ENCODE measurements at regions not wholly inside any gene's neighbourhood (a gene's known extent, or its start where the extent isn't known, plus 50 kb on each side); places are given as distances from the start of the nearest gene placed in this dataset.
A peak's percentile ranks its signal among the peaks of the same experiment; 100 is the strongest.

DNA sequence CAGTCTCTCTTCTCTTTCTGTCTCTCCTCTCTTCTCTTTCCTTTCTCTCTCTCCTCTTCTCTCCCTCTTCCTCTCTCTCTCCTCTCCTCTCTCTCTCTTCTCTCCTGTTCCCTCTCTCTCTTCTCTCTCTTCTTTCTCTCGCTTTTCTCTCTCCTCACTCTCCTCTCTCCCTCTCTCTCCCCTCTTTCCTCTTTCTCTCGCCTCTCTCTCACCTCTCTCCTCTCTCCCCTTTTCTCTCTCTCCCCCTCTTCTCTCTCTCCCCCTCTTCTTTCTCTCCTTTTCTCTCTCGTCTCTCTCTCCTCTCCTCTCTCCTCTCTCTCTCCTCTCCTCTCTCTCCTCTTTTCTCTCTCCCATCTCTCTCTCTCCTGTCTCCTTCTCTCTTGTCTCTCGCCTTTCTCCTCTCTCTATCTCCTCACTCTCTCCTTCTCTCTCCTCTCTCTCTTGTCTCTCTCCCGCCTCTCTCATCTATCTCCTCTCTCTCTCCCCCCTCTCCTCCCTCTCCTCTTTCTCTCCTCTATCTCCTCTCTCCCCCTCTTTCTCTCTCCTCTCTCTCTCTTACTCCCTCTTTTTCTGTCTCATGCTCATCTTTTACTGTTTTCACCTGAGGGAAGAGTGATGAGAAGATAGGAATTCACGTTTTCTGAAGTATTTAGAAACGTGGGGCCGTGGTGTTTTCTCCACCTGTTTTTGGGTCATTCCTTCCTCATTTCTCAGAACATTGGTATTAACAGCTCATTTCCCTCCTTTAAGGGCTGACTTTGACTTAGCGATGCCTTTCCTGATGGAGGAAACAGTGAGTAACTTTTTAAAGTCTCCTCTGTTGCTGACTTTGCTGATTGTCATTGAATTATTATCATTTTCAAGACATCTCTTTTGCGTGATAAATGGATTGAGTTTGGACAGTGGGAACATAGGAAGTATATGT, 80.6 kb upstream of the CD99 start:
- DNase-seq (ENCODE audit: low read depth, low spot score), result no peak
- H3K9ac ChIP-seq (ENCODE audit: insufficient read length, low read depth), result peak overlapping the region; percentile 83
- H3K27me3 ChIP-seq (ENCODE audit: insufficient read depth, insufficient read length), result no peaks in the 10 kb centered on the region
- TF ChIP-seq YY1 (IDR thresholded peaks at IDR 0.05; ENCODE audit: insufficient read depth, insufficient read length) (no peak), ZNF274 (IDR thresholded peaks at IDR 0.05; ENCODE audit: low read depth, low read length) (no peak), SUZ12 (IDR thresholded peaks at IDR 0.05; ENCODE audit: extremely low read depth, insufficient read depth, insufficient read length) (no peak)
- no peaks in the 10 kb centered on the region for H3K9me3 ChIP-seq (ENCODE audit: insufficient read depth, low read length)
- peak overlapping the region; percentile 38 for H3K4me3 ChIP-seq (ENCODE audit: insufficient read length, low read depth)
- peaks cover 27% of the 10 kb centered on the region for H3K36me3 ChIP-seq (ENCODE audit: insufficient read depth, insufficient read length, low read length)
- peaks cover 5% of the 10 kb centered on the region for H3K4me1 ChIP-seq (ENCODE audit: insufficient read depth, insufficient read length)

DNA sequence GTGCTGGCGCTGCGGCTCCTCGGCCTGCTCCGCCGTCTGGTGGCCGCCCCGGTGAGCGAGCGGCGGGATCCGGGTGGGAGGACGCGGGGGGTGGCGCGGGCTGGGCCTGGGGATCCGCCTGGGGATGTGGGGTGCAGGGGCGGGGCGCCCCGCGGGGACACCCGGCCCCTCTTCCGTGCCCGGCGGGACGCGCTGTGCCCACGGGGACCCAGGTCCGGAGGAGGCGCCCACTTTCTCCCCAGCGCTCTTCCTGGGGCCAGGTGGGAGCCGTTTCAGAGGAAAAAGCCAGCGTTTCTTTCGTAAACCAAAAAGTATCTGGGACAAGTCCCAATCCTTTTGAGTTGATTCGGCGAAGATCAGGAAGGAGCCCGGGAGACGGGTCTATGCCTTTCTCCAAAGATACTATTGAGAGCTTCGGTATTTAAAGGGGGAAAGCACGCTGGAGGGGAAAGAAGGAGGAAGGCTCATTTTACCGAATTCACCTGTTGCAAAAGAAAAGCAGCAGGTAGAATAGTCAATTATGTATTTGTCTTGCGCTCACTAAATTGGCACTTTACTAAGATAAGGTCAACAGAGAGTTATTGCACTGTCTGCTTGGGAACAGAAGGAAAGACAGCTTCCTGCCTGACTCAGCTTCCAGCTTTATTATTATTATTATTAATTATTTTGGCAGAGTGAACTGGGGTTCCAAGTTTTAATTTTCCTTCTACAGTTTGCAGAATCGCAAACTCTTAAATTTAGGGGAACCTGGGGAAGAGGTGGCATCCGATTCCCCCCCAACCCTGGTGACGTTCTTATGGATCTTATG, 81.5 kb upstream of the CD99 start:
- DNase-seq (ENCODE audit: low read depth, low spot score), result no peak
- peak overlapping the region; percentile 38 for H3K4me3 ChIP-seq (ENCODE audit: insufficient read length, low read depth)
- H3K36me3 ChIP-seq (ENCODE audit: insufficient read depth, insufficient read length, low read length), result peaks cover 28% of the 10 kb centered on the region
- no peaks in the 10 kb centered on the region for H3K27me3 ChIP-seq (ENCODE audit: insufficient read depth, insufficient read length)
- no peaks in the 10 kb centered on the region for H3K9me3 ChIP-seq (ENCODE audit: insufficient read depth, low read length)
- peaks cover 4% of the 10 kb centered on the region for H3K4me1 ChIP-seq (ENCODE audit: insufficient read depth, insufficient read length)
- peak overlapping the region; percentile 83 for H3K9ac ChIP-seq (ENCODE audit: insufficient read length, low read depth)
- TF ChIP-seq ZNF274 (IDR thresholded peaks at IDR 0.05; ENCODE audit: low read depth, low read length) (no peak), SUZ12 (IDR thresholded peaks at IDR 0.05; ENCODE audit: extremely low read depth, insufficient read depth, insufficient read length) (no peak)

DNA sequence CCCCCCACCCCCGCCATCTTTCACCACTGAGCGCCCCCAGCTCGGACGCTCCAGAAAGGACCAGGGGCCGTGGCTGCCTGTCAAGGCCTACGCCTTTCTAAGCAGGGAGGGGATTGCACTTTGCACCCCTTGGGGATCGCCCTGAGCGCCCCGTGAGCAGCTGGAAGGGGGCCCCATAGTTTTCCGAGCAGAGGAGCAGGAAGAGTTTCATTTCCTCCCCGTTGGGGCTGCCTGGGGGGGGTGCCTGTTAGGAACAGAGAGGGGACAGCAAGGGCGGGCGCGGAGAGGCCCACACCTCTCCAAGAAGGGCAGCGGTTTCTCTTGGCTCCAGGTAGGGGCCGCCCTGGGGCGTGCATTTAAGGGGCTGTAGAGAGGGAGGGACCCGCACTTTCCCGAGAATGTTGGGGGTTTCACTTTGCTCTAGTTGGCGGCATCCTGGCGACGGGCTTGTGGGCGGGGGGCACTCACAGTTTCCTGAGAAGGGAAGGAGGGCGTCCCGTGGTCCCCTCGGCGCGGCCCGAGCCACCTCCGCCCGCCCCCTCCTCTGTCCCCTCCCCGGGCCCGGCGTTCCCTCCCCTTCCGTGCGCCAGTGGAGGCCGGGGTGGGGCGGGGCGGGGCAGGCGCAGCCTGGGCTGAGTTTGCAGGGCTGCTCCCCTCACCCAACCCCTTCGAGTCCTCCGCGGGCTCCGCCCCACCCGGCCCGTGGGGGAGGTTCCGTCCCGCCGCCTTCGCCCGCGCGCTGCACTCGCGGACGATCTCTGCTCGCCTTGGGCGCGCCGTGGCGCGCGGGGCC, 82.3 kb upstream of the CD99 start:
- Histone ChIP-seq H3K4me1 (ENCODE audit: insufficient read depth, insufficient read length) (peaks cover 3% of the 10 kb centered on the region), H3K9ac (ENCODE audit: insufficient read length, low read depth) (peak overlapping the region; percentile 89), H3K27me3 (ENCODE audit: insufficient read depth, insufficient read length) (no peaks in the 10 kb centered on the region), H3K36me3 (ENCODE audit: insufficient read depth, insufficient read length, low read length) (peaks cover 29% of the 10 kb centered on the region), H3K9me3 (ENCODE audit: insufficient read depth, low read length) (no peaks in the 10 kb centered on the region), H3K4me3 (ENCODE audit: insufficient read length, low read depth) (peak overlapping the region; percentile 38)
- DNase-seq (ENCODE audit: low read depth, low spot score), result peak; percentile 60
- no peak for TF ChIP-seq SUZ12 (IDR thresholded peaks at IDR 0.05; ENCODE audit: extremely low read depth, insufficient read depth, insufficient read length)
- TF ChIP-seq YY1 (IDR thresholded peaks at IDR 0.05; ENCODE audit: insufficient read depth, insufficient read length), result no peak
- no peak for TF ChIP-seq ZNF274 (IDR thresholded peaks at IDR 0.05; ENCODE audit: low read depth, low read length)

DNA sequence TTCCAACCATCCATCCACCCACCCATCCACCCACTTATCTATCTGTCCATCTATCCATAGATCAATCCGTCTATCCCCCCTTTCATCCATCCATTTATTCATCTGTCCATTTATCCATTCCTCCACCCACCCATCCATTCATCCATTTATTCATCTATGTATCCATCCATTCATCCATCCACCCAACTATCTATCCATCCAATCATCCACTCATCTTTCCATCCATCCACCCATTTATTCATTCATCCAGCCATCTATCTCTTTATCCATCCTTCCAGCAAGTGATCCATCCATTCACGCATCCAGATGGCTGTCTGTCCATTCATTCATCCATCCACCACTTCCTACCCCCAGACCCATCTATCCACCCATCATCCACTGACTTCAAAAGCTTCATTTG, 84.0 kb upstream of the CD99 start:
- Histone ChIP-seq H3K4me1 (ENCODE audit: insufficient read depth, insufficient read length) (peaks cover 3% of the 10 kb centered on the region), H3K9ac (ENCODE audit: insufficient read length, low read depth) (no peak overlapping the region), H3K36me3 (ENCODE audit: insufficient read depth, insufficient read length, low read length) (peaks cover 21% of the 10 kb centered on the region), H3K9me3 (ENCODE audit: insufficient read depth, low read length) (no peaks in the 10 kb centered on the region), H3K4me3 (ENCODE audit: insufficient read length, low read depth) (no peak overlapping the region), H3K27me3 (ENCODE audit: insufficient read depth, insufficient read length) (no peaks in the 10 kb centered on the region)
- TF ChIP-seq ZNF274 (IDR thresholded peaks at IDR 0.05; ENCODE audit: low read depth, low read length), result no peak
- TF ChIP-seq YY1 (IDR thresholded peaks at IDR 0.05; ENCODE audit: insufficient read depth, insufficient read length), result no peak
- TF ChIP-seq SUZ12 (IDR thresholded peaks at IDR 0.05; ENCODE audit: extremely low read depth, insufficient read depth, insufficient read length), result no peak
- no peak for DNase-seq (ENCODE audit: low read depth, low spot score)

DNA sequence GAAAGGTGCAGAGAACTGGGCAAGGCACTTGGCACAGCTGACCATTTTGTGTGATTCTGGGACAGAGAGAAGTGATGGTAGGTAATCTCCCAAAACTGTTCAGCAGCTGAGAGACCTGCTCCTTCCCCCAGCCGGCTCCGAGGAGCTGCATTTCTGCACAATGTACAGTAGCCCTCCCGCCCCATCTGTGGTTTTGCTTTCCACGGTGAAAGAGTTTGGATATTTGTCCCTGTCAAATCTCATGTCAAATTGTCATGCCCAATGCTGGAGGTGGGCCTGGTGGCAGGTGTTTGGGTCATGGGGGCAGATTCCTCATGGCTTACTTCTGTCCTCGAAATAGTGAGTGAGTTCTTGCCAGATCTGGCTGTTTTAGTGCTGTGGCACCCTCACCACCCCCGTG, 90.5 kb upstream of the CD99 start:
- Histone ChIP-seq H3K36me3 (ENCODE audit: insufficient read depth, insufficient read length, low read length) (peaks cover 21% of the 10 kb centered on the region), H3K9me3 (ENCODE audit: insufficient read depth, low read length) (no peaks in the 10 kb centered on the region)
- TF ChIP-seq ZNF274 (IDR thresholded peaks at IDR 0.05; ENCODE audit: low read depth, low read length), result no peak
- TF ChIP-seq SUZ12 (IDR thresholded peaks at IDR 0.05; ENCODE audit: extremely low read depth, insufficient read depth, insufficient read length), result no peak
- no peak for TF ChIP-seq YY1 (IDR thresholded peaks at IDR 0.05; ENCODE audit: insufficient read depth, insufficient read length)

DNA sequence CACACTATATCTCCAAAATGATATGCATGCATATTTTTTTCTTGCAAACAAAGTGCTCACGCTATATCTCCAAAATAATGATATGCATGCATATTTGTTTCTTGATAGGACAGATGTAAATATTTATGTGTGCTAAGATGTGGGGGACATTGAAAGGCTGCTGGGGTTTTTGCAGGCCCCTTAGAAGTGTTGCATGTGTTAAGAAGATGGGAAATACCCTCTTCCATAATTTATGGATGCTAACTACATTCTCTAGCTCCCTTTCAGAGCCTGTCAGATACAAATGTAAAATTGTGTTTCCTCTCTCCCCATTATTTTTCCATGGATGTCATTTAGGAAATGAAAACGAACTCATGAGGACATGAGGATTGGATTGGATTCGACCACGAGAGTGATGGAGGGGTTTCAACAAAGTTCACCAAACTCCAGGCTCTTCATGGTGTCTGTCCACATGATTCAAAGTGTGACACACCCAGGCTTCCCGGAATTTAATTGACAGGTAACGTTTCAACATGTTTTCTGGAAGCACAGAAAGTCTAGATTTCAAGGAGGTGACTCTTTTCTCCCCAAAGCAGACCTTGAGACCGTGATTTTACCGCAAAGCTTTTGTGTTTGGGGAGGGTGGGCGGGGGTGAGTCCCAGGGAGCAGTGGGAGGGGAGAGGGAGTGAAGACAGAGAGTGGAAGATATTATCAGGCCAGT, 94.4 kb upstream of the CD99 start:
- no peaks in the 10 kb centered on the region for H3K27me3 ChIP-seq (ENCODE audit: insufficient read depth, insufficient read length)
- no peak for TF ChIP-seq YY1 (IDR thresholded peaks at IDR 0.05; ENCODE audit: insufficient read depth, insufficient read length)
- no peak for TF ChIP-seq SUZ12 (IDR thresholded peaks at IDR 0.05; ENCODE audit: extremely low read depth, insufficient read depth, insufficient read length)
- no peak for TF ChIP-seq ZNF274 (IDR thresholded peaks at IDR 0.05; ENCODE audit: low read depth, low read length)
- no peak for DNase-seq (ENCODE audit: low read depth, low spot score)
- H3K9me3 ChIP-seq (ENCODE audit: insufficient read depth, low read length), result no peaks in the 10 kb centered on the region
- H3K4me3 ChIP-seq (ENCODE audit: insufficient read length, low read depth), result no peak overlapping the region
- H3K4me1 ChIP-seq (ENCODE audit: insufficient read depth, insufficient read length), result peaks cover 2% of the 10 kb centered on the region
- H3K36me3 ChIP-seq (ENCODE audit: insufficient read depth, insufficient read length, low read length), result peaks cover 9% of the 10 kb centered on the region
- no peak overlapping the region for H3K9ac ChIP-seq (ENCODE audit: insufficient read length, low read depth)

More for the DNA sequence above, 90.5 kb upstream of the CD99 start:
- H3K4me1 ChIP-seq (ENCODE audit: insufficient read depth, insufficient read length), result no peaks in the 10 kb centered on the region
- no peaks in the 10 kb centered on the region for H3K27me3 ChIP-seq (ENCODE audit: insufficient read depth, insufficient read length)
- no peak overlapping the region for H3K4me3 ChIP-seq (ENCODE audit: insufficient read length, low read depth)
- no peak for DNase-seq (ENCODE audit: low read depth, low spot score)
- H3K9ac ChIP-seq (ENCODE audit: insufficient read length, low read depth), result no peak overlapping the region
